ENCODE measurements at regions not wholly inside any gene's neighbourhood (a gene's known extent, or its start where the extent isn't known, plus 50 kb on each side); places are given as distances from the start of the nearest gene placed in this dataset.
"Not testable (repeated sequence)": the region's sequence is repeated elsewhere in the genome, so short reads cannot be mapped to it uniquely, and the experiment has no call there.

DNA sequence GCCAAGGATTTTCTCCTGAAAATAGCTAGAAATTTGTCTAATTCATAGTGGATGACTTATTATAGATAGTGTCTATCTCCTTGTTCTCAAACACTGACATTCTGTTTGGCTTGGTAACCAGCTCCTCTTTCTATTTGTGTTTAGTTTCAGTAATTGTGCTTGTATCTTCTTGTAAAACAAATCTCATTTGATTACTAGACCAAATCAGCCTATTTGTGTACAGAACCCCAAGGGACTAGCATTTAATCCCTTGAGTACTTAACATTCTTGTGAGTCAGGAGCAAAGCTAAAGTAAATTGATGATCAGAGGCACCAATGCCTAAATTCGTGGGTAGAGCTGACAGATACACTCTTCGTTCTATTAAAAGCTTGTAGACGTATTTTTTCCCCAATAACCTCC, 306.5 kb upstream of the SLITRK3 start:
- peaks cover 0 to 3% (median 0%) of the 10 kb centered on the region in 4 donors for H3K9me3 ChIP-seq (ENCODE audit: control insufficient read depth in 4 of 4, insufficient read depth in 3 of 4, low read length in 3 of 4)
- no peaks in the 10 kb centered on the region for H3K4me1 ChIP-seq (ENCODE audit: control insufficient read depth in 5 of 5, insufficient read depth in 5 of 5, low read length in 5 of 5)
- H3K9ac ChIP-seq (ENCODE audit: insufficient read depth in 1 of 2, low read length in 2 of 2), result no peak overlapping the region
- H3K27ac ChIP-seq (ENCODE audit: low read depth in 1 of 2, low read length in 1 of 2), result no peak overlapping the region
- ATAC-seq (ENCODE audit: insufficient read depth, low FRiP score) (no peak), DNase-seq (no peak)
- no peak for TF ChIP-seq CTCF (IDR thresholded peaks at IDR 0.05; ENCODE audit: control extremely low read depth, extremely low read depth)
- 59 to 72% methylated on average over 3 of the region's 3 CpGs for whole genome bisulfite sequencing, 2 donors
- H3K36me3 ChIP-seq (ENCODE audit: control insufficient read depth in 4 of 4, insufficient read depth in 4 of 4, low read length in 4 of 4), result no peaks in the 10 kb centered on the region
- no peak overlapping the region for H3K4me3 ChIP-seq
- no peaks in the 10 kb centered on the region for H3K27me3 ChIP-seq (ENCODE audit: control insufficient read depth in 3 of 3, insufficient read depth in 3 of 3, low read length in 2 of 3)

GRCh38 chr3:165498742-165499141, 302.6 kb upstream of the SLITRK3 start:
- ATAC-seq (ENCODE audit: insufficient read depth, low FRiP score); H3K4me1 ChIP-seq (ENCODE audit: control insufficient read depth in 5 of 5, insufficient read depth in 5 of 5, low read length in 5 of 5); H3K9me3 ChIP-seq (ENCODE audit: control insufficient read depth in 4 of 4, insufficient read depth in 3 of 4, low read length in 3 of 4); H3K36me3 ChIP-seq (ENCODE audit: control insufficient read depth in 4 of 4, insufficient read depth in 4 of 4, low read length in 4 of 4); H3K4me3 ChIP-seq; H3K27me3 ChIP-seq (ENCODE audit: control insufficient read depth in 3 of 3, insufficient read depth in 3 of 3, low read length in 2 of 3); DNase-seq; H3K27ac ChIP-seq (ENCODE audit: low read depth in 1 of 2, low read length in 1 of 2); H3K9ac ChIP-seq (ENCODE audit: insufficient read depth in 1 of 2, low read length in 2 of 2): not testable (repeated sequence)
- WGBS, 2 donors, result 84 to 89% methylated on average over 4 of the region's 4 CpGs

DNA sequence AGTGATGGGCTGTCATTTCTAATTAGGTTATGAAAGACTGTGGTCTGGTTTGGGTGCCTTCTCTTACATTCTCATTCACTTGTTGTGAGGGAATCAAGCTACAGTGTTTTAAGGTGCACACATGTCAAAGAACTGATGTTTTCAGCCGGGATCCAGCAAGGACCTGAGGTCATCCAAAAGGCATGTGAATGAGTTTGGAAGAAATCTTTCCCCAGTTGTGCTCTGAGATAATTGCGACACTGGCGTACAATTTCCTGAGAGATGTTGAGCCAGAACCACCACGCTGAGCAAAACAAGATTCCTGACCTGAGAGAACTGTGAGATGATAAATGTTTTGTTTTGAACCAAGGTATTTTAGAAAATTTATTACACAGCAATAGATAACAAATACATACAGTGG, 295.3 kb upstream of the SLITRK3 start:
- no peak for ATAC-seq (ENCODE audit: insufficient read depth, low FRiP score)
- no peak overlapping the region for H3K27ac ChIP-seq (ENCODE audit: low read depth in 1 of 2, low read length in 1 of 2)
- no peak for TF ChIP-seq CTCF (IDR thresholded peaks at IDR 0.05; ENCODE audit: control extremely low read depth, extremely low read depth)
- DNase-seq, result no peak
- no peaks in the 10 kb centered on the region for H3K9me3 ChIP-seq (ENCODE audit: control insufficient read depth in 4 of 4, insufficient read depth in 3 of 4, low read length in 3 of 4)
- no peaks in the 10 kb centered on the region for H3K36me3 ChIP-seq (ENCODE audit: control insufficient read depth in 4 of 4, insufficient read depth in 4 of 4, low read length in 4 of 4)
- whole genome bisulfite sequencing, 2 donors, result 49 to 59% methylated on average over 4 of the region's 4 CpGs
- H3K4me3 ChIP-seq, result no peak overlapping the region
- H3K4me1 ChIP-seq (ENCODE audit: control insufficient read depth in 5 of 5, insufficient read depth in 5 of 5, low read length in 5 of 5), result no peaks in the 10 kb centered on the region
- no peak overlapping the region for H3K9ac ChIP-seq (ENCODE audit: insufficient read depth in 1 of 2, low read length in 2 of 2)
- H3K27me3 ChIP-seq (ENCODE audit: control insufficient read depth in 3 of 3, insufficient read depth in 3 of 3, low read length in 2 of 3), result no peaks in the 10 kb centered on the region

DNA sequence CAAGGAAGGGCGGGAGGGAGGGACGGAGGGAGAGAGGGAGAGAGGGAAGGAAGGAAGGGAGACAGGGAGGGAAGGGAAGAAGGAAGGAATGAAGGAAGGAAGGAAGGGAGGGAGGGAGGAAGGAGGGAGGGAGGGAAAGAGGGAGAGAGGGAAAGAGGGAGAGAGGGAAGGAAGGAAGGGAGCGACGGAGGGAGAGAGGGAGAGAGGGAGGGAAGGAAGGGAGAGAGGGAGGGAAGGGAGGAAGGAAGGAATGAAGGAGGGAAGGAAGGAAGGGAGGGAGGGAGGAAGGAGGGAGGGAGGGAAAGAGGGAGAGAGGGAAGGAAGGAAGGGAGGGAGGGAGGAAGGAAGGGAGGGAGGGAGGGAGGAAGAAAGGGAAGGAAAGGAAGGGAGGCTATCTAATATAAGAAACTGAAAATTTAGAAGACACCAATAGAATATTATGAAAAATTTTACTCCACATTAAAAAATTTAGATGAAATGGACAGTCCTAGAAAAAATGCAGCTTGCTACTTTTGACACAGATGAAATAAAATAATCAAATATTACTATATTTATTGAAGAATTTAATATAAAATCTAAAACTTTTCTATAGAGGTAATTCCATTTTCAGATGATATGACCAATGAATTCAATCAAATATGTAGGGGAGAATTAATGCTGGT, 280.3 kb upstream of the SLITRK3 start:
- Histone ChIP-seq H3K9me3 (ENCODE audit: control insufficient read depth in 4 of 4, insufficient read depth in 3 of 4, low read length in 3 of 4) (peaks cover 0 to 10% (median 2%) of the 10 kb centered on the region in 4 donors), H3K27ac (ENCODE audit: low read depth in 1 of 2, low read length in 1 of 2) (no peak overlapping the region), H3K4me1 (ENCODE audit: control insufficient read depth in 5 of 5, insufficient read depth in 5 of 5, low read length in 5 of 5) (no peaks in the 10 kb centered on the region), H3K36me3 (ENCODE audit: control insufficient read depth in 4 of 4, insufficient read depth in 4 of 4, low read length in 4 of 4) (no peaks in the 10 kb centered on the region), H3K9ac (ENCODE audit: insufficient read depth in 1 of 2, low read length in 2 of 2) (no peak overlapping the region), H3K27me3 (ENCODE audit: control insufficient read depth in 3 of 3, insufficient read depth in 3 of 3, low read length in 2 of 3) (no peaks in the 10 kb centered on the region), H3K4me3 (no peak overlapping the region)
- no peak for TF ChIP-seq CTCF (IDR thresholded peaks at IDR 0.05; ENCODE audit: control extremely low read depth, extremely low read depth)
- ATAC-seq (ENCODE audit: insufficient read depth, low FRiP score), result no peak
- 84 to 92% methylated on average over 4 of the region's 4 CpGs for WGBS, 2 donors
- DNase-seq, result no peak
